C4-2B (cell line): ENCODE measurements at regions not wholly inside any gene's neighbourhood (a gene's known extent, or its start where the extent isn't known, plus 50 kb on each side); places are given as distances from the start of the nearest gene placed in this dataset.

ENCODE experiments used
- ZFX ChIP-seq: fragments of 450-650 bp; IDR thresholded peaks from 2 replicates; pipeline ENCODE4 v1.6.1; 2017
- TF ChIP-seq, protein P1 (sequence below): fragments of 450-650 bp; conservative IDR thresholded peaks from 2 replicates; pipeline ENCODE4 v1.5.1; 2017; ENCODE audit warnings: mild to moderate bottlenecking

DNA sequence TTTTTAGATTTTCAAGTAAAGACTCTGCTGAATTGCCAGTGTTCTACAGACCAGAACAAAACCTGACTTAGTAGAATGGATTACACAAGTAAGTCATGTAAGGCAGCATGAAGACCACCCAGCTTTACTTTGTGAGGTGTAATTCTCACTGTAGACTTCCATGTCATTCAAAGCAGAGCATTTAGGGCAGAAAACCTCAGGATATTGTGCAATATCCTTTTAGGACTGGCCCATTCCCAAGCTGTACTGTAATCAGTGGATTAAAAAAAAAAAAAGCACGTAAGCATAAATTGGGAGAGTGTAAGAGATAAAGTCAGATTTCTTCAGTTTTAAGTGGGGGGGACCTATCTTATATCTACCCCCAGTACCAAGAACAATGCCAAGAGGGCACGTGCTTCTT is 380.5 kb upstream of the PRMT6 start:
- no peak for TF ChIP-seq ZFX
- TF ChIP-seq, protein P1, sequence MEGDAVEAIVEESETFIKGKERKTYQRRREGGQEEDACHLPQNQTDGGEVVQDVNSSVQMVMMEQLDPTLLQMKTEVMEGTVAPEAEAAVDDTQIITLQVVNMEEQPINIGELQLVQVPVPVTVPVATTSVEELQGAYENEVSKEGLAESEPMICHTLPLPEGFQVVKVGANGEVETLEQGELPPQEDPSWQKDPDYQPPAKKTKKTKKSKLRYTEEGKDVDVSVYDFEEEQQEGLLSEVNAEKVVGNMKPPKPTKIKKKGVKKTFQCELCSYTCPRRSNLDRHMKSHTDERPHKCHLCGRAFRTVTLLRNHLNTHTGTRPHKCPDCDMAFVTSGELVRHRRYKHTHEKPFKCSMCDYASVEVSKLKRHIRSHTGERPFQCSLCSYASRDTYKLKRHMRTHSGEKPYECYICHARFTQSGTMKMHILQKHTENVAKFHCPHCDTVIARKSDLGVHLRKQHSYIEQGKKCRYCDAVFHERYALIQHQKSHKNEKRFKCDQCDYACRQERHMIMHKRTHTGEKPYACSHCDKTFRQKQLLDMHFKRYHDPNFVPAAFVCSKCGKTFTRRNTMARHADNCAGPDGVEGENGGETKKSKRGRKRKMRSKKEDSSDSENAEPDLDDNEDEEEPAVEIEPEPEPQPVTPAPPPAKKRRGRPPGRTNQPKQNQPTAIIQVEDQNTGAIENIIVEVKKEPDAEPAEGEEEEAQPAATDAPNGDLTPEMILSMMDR: no peak
